ENCODE measurements at regions not wholly inside any gene's neighbourhood (a gene's known extent, or its start where the extent isn't known, plus 50 kb on each side); places are given as distances from the start of the nearest gene placed in this dataset.

DNA sequence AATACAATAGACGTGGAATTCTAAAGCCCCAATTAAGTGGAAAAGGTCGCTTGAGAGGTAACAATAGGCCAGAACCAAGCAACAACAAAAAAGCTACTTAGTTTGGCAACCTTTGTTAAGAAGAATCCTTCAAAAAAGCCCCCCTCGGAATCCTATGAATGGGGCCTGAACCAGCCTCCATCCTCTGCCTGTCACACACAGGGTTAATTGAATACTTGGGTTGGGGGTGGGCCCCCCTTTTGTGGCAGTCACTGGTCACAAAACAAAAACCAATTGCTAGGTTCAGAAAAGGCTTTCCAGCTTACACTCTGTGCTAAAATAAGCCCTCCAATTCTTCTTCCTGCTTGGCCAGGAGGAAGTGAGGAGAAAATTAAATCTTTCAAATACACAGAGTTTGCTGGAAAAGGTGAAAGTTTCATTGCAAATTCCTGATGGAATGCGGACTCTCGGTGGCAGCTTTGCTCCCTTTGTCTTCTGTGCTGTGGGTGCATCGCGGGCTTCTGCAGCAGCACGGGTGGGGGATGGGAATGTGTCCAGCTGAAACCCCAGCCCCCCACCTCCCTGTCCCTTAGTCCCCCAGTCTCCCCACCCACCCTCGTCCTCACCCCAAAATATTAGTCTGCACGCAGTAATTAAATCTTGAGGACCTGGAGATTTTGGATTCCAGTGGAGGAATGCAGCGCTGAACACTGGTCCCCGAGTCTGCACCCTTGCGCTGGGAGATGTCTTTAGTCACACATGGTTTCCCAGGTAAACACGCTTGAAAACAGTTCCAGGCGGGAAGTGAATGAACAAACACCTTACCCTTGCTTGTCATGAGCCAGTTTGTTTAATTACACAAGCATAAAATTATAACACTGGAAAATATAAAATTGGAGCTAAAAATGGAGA lies 254.3 kb downstream of the SOX11 start:
- H3K4me3 ChIP-seq (ENCODE audit: low read depth, low read length), result no peak overlapping the region
- TF ChIP-seq, protein P1, sequence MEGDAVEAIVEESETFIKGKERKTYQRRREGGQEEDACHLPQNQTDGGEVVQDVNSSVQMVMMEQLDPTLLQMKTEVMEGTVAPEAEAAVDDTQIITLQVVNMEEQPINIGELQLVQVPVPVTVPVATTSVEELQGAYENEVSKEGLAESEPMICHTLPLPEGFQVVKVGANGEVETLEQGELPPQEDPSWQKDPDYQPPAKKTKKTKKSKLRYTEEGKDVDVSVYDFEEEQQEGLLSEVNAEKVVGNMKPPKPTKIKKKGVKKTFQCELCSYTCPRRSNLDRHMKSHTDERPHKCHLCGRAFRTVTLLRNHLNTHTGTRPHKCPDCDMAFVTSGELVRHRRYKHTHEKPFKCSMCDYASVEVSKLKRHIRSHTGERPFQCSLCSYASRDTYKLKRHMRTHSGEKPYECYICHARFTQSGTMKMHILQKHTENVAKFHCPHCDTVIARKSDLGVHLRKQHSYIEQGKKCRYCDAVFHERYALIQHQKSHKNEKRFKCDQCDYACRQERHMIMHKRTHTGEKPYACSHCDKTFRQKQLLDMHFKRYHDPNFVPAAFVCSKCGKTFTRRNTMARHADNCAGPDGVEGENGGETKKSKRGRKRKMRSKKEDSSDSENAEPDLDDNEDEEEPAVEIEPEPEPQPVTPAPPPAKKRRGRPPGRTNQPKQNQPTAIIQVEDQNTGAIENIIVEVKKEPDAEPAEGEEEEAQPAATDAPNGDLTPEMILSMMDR (IDR thresholded peaks at IDR 0.05; ENCODE audit: low read depth, low read length), result no peak
- TF ChIP-seq POLR2A (IDR thresholded peaks at IDR 0.05; ENCODE audit: extremely low read depth, insufficient read length) (no peak), MYC (IDR thresholded peaks at IDR 0.05; ENCODE audit: low read depth, low read length) (no peak)
- TF ChIP-seq, protein P2, sequence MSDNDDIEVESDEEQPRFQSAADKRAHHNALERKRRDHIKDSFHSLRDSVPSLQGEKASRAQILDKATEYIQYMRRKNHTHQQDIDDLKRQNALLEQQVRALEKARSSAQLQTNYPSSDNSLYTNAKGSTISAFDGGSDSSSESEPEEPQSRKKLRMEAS (IDR thresholded peaks at IDR 0.05; ENCODE audit: low read depth, low read length), result no peak
- no peak for DNase-seq (ENCODE audit: low read depth)

DNA sequence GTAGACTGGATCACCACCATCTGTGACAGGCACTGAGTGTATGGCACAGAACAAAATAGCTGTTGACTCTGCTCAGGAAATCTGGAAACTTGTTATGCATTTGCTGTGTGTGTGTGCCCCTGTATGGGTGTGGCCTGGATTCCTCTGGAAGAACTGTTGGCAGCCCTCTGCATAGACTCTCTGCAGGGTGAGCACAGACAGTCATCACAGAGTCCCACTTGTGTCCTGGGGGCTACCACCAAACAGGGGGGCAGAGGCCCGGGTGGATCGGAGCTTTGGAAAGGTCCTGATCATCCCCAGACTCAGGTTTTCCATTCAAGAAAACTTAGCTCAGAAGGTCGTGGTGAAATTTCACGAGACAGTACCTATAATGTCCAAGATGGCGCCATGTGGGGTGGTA lies 258.6 kb downstream of the SOX11 start:
- no peak overlapping the region for H3K4me3 ChIP-seq (ENCODE audit: low read depth, low read length)
- no peak for DNase-seq (ENCODE audit: low read depth)
- TF ChIP-seq, protein P2 (IDR thresholded peaks at IDR 0.05; ENCODE audit: low read depth, low read length), result no peak
- TF ChIP-seq MYC (IDR thresholded peaks at IDR 0.05; ENCODE audit: low read depth, low read length) (no peak), POLR2A (IDR thresholded peaks at IDR 0.05; ENCODE audit: extremely low read depth, insufficient read length) (no peak)
- TF ChIP-seq, protein P1 (IDR thresholded peaks at IDR 0.05; ENCODE audit: low read depth, low read length), result no peak

DNA sequence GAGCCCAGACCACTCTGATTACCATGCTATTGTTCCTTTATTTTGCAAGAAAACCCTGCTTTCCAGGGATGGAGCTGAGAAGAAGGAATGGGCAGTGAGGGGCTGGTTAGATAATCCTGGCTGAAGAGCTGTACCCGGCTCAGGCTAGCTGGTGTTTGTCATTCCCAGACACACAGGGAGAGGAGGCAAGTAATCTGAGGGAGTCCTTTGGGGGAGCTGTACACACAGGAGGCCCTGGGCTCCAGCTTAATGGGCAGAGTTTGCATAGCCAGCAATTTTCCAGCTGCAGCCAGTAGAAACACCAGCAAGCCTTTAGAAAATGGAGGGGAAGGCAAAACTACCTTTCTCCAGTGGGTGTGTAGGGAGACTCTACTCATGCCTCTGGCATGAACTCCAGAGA lies 259.3 kb downstream of the SOX11 start:
- TF ChIP-seq, protein P1 (IDR thresholded peaks at IDR 0.05; ENCODE audit: low read depth, low read length), result no peak
- no peak for TF ChIP-seq MYC (IDR thresholded peaks at IDR 0.05; ENCODE audit: low read depth, low read length)
- TF ChIP-seq, protein P2 (IDR thresholded peaks at IDR 0.05; ENCODE audit: low read depth, low read length), result no peak
- no peak for TF ChIP-seq POLR2A (IDR thresholded peaks at IDR 0.05; ENCODE audit: extremely low read depth, insufficient read length)
- H3K4me3 ChIP-seq (ENCODE audit: low read depth, low read length), result no peak overlapping the region
- DNase-seq (ENCODE audit: low read depth), result no peak

DNA sequence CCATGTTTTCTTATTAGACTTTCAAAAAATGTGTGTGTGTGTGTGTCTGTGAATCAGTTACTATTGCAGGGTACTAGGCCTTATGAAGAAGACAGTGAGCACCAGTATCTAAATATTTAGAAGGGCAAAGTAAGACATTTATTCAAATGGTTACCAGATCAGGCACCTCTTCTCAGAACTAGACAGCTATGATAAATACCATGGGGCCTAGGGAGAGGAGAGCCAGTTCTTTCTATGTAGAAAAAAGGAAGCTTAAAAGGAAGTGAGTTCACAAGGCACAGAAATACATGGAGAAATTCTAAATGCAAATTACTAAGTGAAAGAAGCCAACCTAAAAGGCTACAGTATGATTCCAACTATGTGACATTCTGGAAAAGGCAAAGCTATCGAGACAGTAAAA lies 261.3 kb downstream of the SOX11 start:
- no peak for DNase-seq (ENCODE audit: low read depth)
- no peak overlapping the region for H3K4me3 ChIP-seq (ENCODE audit: low read depth, low read length)
- TF ChIP-seq MYC (IDR thresholded peaks at IDR 0.05; ENCODE audit: low read depth, low read length) (no peak), POLR2A (IDR thresholded peaks at IDR 0.05; ENCODE audit: extremely low read depth, insufficient read length) (no peak)
- TF ChIP-seq, protein P2 (IDR thresholded peaks at IDR 0.05; ENCODE audit: low read depth, low read length), result no peak
- TF ChIP-seq, protein P1 (IDR thresholded peaks at IDR 0.05; ENCODE audit: low read depth, low read length), result no peak

DNA sequence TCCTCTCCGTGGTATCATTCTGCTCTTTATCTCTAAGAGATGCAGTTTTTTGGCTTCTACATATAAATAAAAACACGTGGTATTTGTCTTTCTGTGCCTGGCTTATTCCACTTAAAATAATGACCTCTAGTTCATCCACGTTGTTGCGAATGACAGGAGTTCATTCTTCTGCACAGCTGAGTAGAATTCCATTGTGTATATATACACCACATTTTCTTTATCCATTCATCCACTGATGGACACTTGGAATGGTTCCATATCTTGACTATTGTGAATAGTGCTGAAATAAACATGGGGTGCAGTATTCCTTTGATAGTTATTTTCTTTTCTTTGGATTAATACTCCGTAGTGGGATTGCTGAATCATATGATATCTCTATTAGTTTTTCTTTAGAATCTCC lies 262.3 kb downstream of the SOX11 start:
- H3K4me3 ChIP-seq (ENCODE audit: low read depth, low read length), result no peak overlapping the region
- DNase-seq (ENCODE audit: low read depth), result no peak
- TF ChIP-seq POLR2A (IDR thresholded peaks at IDR 0.05; ENCODE audit: extremely low read depth, insufficient read length) (no peak), MYC (IDR thresholded peaks at IDR 0.05; ENCODE audit: low read depth, low read length) (no peak)
- TF ChIP-seq, protein P1 (IDR thresholded peaks at IDR 0.05; ENCODE audit: low read depth, low read length), result no peak
- TF ChIP-seq, protein P2 (IDR thresholded peaks at IDR 0.05; ENCODE audit: low read depth, low read length), result no peak
